ENCODE measurements at regions not wholly inside any gene's neighbourhood (a gene's known extent, or its start where the extent isn't known, plus 50 kb on each side); places are given as distances from the start of the nearest gene placed in this dataset.
A peak's percentile ranks its signal among the peaks of the same experiment; 100 is the strongest.

DNA sequence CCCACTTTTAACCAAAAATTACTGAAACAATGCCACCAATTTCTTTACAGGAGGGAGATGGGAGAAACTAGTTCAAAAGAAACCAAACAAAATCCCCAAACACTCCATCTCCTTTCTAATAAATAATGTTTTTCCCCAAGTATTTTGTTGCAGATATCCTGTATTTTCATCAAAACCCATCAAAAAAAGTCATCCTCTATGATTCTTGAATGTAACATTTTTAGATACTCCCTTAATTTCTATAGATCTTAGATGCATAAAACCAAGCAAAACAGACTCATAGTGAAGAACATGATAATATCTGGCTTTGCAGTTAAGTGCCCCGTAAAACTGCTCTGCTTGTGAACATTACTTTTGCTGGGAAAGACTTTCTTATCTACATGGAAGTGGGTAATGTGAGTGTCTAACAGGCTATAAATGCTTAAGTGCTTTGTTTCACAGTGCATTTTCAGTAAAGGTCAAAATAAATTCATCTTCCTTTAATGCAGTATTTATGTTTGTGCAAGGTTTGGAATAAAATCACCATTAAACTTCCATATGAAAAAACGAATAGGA is 77.3 kb upstream of the TBCA start:
- ChIA-PET POLR2A (no interaction called here), CTCF (interaction anchor here (1.4 kb wide), 1 partner anchor 8 kb away, joined by 3 read pairs; no protein-coding TSS in a partner anchor)
- peaks cover 24% of the 10 kb centered on the region for H3K4me1 Mint-ChIP-seq
- no peaks in the 10 kb centered on the region for H3K9me3 Mint-ChIP-seq
- no peak overlapping the region for H3K4me3 Mint-ChIP-seq
- peaks cover 46% of the 10 kb centered on the region for H3K27me3 Mint-ChIP-seq
- no peak for DNase-seq
- no peaks in the 10 kb centered on the region for H3K36me3 Mint-ChIP-seq (ENCODE audit: low read depth)
- H3K27ac Mint-ChIP-seq, result no peak overlapping the region

DNA sequence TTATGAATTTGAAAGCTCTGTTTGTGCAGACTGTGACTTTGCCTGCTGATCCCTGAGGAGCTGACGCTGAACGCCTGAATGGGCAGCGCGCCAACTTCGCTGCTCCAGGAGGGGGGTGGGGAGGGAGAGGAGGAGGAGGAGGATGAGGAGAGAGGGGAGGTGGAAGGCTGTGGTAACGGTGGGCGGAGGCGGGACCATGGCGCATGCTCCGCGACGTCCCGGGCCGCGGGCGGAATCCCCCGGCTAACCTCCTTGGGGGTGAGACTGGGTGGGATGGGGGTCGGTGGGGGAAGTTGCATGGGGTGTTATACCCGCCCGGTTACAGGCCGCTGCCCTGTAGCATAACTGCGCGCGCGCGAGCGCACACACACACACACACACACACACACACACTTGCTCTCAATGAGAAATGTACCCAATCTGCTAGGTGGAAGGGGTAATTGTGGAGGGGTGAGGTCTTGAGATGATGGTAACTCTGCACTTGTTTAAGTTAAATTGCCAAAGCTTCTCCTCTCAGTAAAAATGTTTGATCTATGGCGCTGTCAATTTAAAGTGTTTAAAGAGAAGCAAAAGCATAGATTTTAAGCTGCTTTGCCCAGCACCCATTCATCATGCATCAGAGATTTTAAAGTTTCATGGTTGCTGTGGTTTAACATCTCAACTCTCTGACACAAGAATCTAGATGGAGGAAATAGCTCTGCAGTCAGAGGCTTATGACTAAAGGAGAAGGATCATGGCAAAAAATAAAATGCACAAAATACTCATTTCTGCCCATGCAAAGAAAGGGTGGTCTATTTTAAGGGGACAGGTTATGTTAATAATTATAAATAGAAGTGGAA is 76.6 kb upstream of the TBCA start:
- Mint-ChIP-seq H3K36me3 (ENCODE audit: low read depth) (no peaks in the 10 kb centered on the region), H3K4me3 (peak overlapping the region; percentile 59), H3K9me3 (no peaks in the 10 kb centered on the region), H3K27me3 (peaks cover 50% of the 10 kb centered on the region), H3K4me1 (peaks cover 24% of the 10 kb centered on the region), H3K27ac (peak overlapping the region; percentile 34)
- ChIA-PET CTCF (interaction anchor here (1.4 kb wide), 1 partner anchor 9 kb away, joined by 3 read pairs; no protein-coding TSS in a partner anchor), POLR2A (no interaction called here)
- peak; percentile 14 for DNase-seq

DNA sequence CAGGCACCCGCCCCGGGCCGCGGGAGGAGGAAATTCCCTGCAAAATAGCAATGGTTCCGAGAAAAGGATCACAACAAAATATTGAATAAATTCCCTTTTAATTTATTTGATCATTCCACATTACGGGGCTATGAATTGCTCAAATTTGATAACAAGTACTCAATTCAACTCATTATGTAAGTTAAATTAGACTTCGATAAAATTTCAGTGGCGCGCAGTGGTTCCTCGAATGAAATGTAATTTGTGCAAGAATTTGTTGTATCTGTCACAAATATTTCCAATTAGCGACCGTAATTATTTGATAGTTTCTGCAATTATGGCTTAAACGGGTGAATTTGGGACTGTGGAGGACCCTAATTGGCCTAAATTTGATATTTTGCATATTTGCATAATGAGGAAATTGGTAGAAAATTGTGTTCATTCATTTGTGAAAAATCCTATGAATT is 76.0 kb upstream of the TBCA start:
- POLR2A ChIA-PET, result no interaction called here
- peaks cover 24% of the 10 kb centered on the region for H3K4me1 Mint-ChIP-seq
- CTCF ChIA-PET, result interaction anchor here (1.4 kb wide), 1 partner anchor 10 kb away, joined by 3 read pairs; no protein-coding TSS in a partner anchor
- peak overlapping the region; percentile 59 for H3K4me3 Mint-ChIP-seq
- no peaks in the 10 kb centered on the region for H3K9me3 Mint-ChIP-seq
- no peak overlapping the region for H3K27ac Mint-ChIP-seq
- H3K27me3 Mint-ChIP-seq, result peaks cover 52% of the 10 kb centered on the region
- no peak for DNase-seq
- H3K36me3 Mint-ChIP-seq (ENCODE audit: low read depth), result no peaks in the 10 kb centered on the region

DNA sequence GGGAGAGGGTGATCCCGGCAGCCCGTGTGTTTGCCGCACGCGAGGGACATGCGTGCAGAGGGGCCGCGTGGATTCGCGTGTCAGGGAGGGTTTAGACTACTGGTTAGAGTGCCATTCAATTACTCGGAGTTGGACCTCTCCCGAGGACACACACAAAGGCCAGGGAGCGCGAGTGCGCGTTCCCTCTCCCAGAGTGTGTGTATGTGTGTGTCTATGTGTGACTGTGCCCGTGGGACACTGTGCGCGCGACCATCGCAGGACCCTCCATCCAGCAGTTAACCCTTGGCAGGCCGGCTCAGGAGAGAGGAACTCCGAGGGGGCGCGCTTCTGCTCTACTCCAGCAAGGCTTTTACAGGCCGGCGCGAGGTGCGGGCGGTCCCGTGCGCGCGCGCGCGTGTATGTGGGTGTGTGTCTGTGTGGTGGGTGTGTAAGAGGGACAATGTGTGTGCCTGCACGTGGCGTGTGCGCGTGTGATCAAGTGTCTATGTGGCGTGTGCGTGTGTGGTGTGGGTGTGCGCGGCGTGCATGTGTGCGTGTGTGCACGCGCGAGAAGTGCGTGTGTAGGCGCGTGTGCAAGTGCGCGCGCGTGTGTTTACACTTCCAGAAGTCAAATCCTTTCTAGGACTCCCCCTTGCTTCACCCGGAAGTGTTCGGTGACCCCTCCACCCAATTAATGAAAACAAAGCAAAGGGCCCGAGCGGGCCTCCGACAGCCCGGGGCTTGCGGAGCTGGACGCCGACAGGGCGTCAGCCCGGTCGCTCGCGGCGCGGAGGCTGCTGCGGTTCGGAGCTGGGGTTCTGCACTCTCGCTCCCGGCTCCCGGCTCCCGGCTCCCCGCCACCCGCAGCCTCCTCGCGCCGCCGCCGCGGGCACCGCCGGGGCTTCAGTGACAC is 75.3 kb upstream of the TBCA start:
- peaks cover 55% of the 10 kb centered on the region for H3K27me3 Mint-ChIP-seq
- peaks cover 24% of the 10 kb centered on the region for H3K4me1 Mint-ChIP-seq
- H3K9me3 Mint-ChIP-seq, result no peaks in the 10 kb centered on the region
- DNase-seq, result no peak
- H3K36me3 Mint-ChIP-seq (ENCODE audit: low read depth), result no peaks in the 10 kb centered on the region
- POLR2A ChIA-PET, result no interaction called here
- CTCF ChIA-PET, result no interaction called here
- H3K27ac Mint-ChIP-seq, result no peak overlapping the region
- peak overlapping the region; percentile 59 for H3K4me3 Mint-ChIP-seq

DNA sequence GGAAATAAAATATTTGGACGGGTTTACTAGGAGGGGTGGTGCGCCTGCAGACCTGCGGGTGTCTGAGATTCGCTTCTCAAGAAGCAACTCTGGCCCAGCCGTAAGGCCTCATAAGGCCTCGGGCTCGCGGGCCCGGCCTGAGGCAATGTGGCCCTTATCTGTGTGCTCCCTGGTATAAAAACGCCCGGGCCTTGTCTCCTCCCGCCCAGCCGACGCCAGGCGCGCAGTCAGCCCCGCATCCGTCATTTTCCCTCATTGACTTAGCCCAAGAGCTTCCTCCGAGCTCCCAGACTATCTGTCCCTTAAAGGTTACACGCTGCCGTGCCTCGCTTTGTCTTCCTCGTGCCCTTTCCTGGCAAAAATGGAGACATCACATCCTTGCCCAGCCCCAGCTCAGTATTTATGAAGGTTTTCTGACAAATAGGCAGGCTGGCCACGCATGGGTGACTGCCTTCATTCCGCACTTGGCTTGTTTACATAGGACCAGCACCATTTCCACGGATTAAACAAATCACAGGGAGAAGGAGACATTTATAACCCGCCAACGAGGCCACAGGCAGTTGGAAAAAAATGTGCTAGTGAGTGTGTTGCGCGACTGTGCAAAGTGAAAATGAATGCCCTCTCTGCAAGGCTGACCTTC is 74.5 kb upstream of the TBCA start:
- Mint-ChIP-seq H3K4me3 (peak overlapping the region; percentile 32), H3K4me1 (peaks cover 24% of the 10 kb centered on the region), H3K27me3 (peaks cover 55% of the 10 kb centered on the region), H3K36me3 (ENCODE audit: low read depth) (no peaks in the 10 kb centered on the region), H3K9me3 (no peaks in the 10 kb centered on the region), H3K27ac (no peak overlapping the region)
- ChIA-PET CTCF (no interaction called here), POLR2A (no interaction called here)
- no peak for DNase-seq

DNA sequence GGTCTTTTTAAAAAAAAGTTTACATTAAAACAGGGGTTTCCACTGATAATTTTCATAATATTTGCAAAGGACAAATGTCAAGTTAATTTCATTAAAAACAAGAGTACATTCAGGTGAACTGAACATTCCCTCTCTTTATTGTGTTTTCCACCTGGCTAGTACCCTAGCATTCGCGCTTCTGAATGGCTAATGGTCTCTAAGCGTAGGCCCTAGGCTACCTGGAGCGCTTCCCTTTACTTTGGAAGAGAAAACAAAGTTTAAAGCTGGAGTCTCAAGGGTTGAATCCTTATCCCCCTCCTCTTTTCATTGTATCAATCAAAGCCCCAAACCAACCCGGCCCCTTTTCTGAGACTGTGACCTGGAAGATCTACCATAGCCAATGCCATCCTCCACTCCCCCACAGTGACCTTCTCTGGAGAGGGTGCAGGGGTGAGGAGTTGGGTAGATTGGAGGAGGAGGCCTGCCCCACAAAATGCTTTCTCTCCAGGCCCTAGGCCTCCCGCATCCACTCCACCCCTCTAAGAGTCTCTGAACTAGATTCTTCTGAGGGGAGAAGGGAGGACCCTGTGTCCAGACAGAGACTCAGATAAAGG is 73.3 kb upstream of the TBCA start:
- POLR2A ChIA-PET, result no interaction called here
- Mint-ChIP-seq H3K9me3 (no peaks in the 10 kb centered on the region), H3K4me3 (no peak overlapping the region), H3K27ac (no peak overlapping the region), H3K27me3 (peaks cover 60% of the 10 kb centered on the region), H3K4me1 (peaks cover 28% of the 10 kb centered on the region), H3K36me3 (ENCODE audit: low read depth) (no peaks in the 10 kb centered on the region)
- CTCF ChIA-PET, result no interaction called here
- DNase-seq, result no peak

DNA sequence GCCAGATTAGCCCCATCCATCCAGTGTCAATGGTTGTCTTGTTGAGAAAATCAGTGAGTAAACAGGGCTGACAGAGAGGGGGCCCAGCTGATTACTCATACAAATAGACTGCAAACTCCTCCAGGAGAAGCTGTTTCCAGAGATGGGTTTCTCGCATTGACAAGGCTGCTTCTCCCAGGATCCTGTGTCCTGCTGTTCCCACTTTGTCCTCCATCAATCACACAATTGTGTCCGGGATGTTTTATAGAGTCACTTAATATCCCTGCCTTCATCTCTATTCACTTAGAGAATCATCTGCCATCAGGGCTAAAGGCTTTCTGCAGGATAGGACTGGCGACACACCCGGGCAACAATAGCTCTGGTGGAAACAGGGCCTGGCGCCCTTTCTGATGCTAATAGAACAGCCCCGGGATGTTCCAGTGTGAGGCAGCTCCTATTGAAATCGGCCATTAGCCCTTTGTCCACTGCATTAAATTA is 71.7 kb upstream of the TBCA start:
- H3K27me3 Mint-ChIP-seq, result peaks cover 59% of the 10 kb centered on the region
- CTCF ChIA-PET, result no interaction called here

DNA sequence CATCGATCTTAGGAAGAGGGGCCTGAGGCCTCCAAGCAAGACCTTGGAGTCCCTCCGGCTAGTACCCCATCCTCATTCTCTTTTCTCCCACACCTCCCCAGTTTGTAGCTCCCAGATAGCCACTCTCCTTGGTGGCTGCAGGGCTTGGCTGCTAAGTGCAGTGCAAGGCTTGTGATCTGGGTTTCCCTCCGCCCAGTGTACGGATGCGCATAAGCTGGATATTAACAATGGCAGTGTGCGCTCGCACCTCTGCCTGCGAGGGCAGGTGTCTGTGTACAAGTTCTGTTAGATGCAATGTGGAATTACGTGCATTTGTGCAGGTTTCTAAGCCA is 71.0 kb upstream of the TBCA start:
- ChIA-PET POLR2A (no interaction called here), CTCF (no interaction called here)
- no peak overlapping the region for H3K27ac Mint-ChIP-seq
- H3K27me3 Mint-ChIP-seq, result peaks cover 60% of the 10 kb centered on the region
- no peak for DNase-seq
- H3K4me3 Mint-ChIP-seq, result no peak overlapping the region
- H3K4me1 Mint-ChIP-seq, result peaks cover 17% of the 10 kb centered on the region
- no peaks in the 10 kb centered on the region for H3K9me3 Mint-ChIP-seq
- no peaks in the 10 kb centered on the region for H3K36me3 Mint-ChIP-seq (ENCODE audit: low read depth)

More for the DNA sequence above, 71.7 kb upstream of the TBCA start:
- no peaks in the 10 kb centered on the region for H3K36me3 Mint-ChIP-seq (ENCODE audit: low read depth)
- POLR2A ChIA-PET, result no interaction called here
- H3K9me3 Mint-ChIP-seq, result no peaks in the 10 kb centered on the region
- no peak overlapping the region for H3K4me3 Mint-ChIP-seq
- DNase-seq, result no peak
- H3K27ac Mint-ChIP-seq, result no peak overlapping the region
- H3K4me1 Mint-ChIP-seq, result peaks cover 25% of the 10 kb centered on the region

DNA sequence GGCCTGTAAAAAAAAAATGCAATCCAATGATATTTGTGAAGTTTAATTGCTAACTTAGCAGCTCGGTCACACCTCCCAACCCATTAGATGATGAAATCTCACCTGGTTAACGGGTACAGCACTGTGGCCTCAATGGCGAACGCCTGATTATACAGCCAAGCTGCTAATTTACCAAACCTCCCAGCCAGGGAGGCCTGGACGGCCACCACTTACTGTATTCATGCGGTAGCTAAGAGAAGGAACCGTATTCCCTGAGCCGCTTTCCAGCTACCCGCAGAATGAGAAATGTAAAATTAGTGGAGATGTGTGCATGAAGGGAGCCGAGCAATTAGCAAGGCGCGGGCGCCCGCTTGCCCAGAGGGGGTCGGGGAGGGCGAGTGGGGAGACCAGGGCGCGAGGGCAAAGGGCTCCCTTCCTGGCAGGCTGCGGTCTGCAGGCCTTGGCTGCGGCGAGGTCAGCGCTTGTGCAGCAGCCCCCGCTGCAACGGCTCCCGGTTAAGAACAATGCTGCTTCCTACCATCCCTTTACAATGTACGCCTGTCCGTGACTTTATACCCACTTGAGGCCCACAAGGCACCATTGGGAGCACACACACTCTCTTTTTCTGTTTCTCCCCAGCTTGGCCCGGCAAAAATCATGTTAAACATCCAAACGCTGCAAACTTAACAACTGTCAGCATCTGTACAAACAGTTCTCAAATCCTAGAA is 70.4 kb upstream of the TBCA start:
- no peaks in the 10 kb centered on the region for H3K9me3 Mint-ChIP-seq
- H3K27me3 Mint-ChIP-seq, result peaks cover 61% of the 10 kb centered on the region
- POLR2A ChIA-PET, result no interaction called here
- no peak overlapping the region for H3K4me3 Mint-ChIP-seq
- CTCF ChIA-PET, result interaction anchor here (0.6 to 1.0 kb wide), 4 partner anchors 12 to 761 kb away, joined by 3 to 5 read pairs (median 4); no protein-coding TSS in a partner anchor
- DNase-seq, result no peak
- no peak overlapping the region for H3K27ac Mint-ChIP-seq
- no peaks in the 10 kb centered on the region for H3K36me3 Mint-ChIP-seq (ENCODE audit: low read depth)
- peaks cover 14% of the 10 kb centered on the region for H3K4me1 Mint-ChIP-seq

DNA sequence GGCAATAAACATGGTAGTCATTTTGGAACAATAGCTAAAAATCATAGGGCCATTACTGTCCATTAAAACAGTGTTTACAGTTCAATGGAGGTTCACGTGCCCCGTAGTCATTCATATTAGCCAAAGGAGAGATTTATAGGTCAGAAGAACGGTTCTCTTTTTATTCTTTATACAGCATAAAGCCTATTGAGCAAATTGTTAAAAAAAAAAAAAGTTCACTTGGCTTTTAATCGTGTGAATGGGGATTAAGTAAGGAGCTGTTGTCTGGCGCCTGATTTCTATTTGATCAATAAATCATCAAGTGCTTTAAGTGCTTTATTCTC is 69.1 kb upstream of the TBCA start:
- CTCF ChIA-PET, result interaction anchor here (0.6 to 1.0 kb wide), 2 partner anchors 90 to 759 kb away, joined by 5 to 6 read pairs; no protein-coding TSS in a partner anchor
- Mint-ChIP-seq H3K9me3 (no peaks in the 10 kb centered on the region), H3K4me1 (peaks cover 7% of the 10 kb centered on the region), H3K27ac (no peak overlapping the region), H3K4me3 (no peak overlapping the region), H3K27me3 (peaks cover 57% of the 10 kb centered on the region), H3K36me3 (ENCODE audit: low read depth) (no peaks in the 10 kb centered on the region)
- DNase-seq, result no peak
- POLR2A ChIA-PET, result no interaction called here

DNA sequence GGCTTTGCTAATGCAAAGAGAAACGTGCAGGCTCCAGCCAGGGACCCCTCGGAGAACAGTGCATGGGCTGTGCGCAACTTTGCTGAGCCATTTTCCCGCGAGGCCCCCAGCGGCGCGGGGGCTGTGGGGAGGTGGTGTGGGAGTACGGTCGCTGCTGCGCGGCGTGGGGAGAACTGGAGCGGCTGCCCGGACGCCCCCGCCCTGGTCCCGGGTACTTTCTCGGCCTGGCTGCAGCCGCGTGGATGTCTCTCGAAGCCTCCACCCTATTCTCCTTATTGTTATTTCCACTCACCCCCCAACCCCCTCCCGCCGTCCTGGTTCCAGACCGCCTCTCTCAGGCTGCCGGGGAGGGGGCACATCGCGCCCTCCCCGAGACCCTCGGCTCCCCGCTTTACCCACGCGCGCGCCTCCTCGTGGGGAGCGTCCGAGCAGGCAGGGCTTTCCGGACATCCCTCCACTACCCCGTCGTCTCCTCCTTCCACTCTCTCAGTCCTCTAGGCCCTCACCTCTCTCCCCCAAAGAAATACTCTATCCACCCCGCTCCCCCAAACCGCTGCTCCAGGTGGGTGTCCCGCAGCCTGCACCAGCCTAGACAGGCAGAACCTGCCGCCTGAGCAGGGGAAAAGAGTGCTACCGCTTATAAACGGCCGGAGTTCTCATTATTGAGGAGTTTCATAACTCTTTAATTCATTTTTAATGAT is 68.6 kb upstream of the TBCA start:
- H3K36me3 Mint-ChIP-seq (ENCODE audit: low read depth), result no peaks in the 10 kb centered on the region
- no peaks in the 10 kb centered on the region for H3K9me3 Mint-ChIP-seq
- ChIA-PET POLR2A (no interaction called here), CTCF (interaction anchor here (1.2 kb wide), 1 partner anchor 359 kb away, joined by 3 read pairs; no protein-coding TSS in a partner anchor)
- H3K27me3 Mint-ChIP-seq, result peaks cover 55% of the 10 kb centered on the region
- H3K4me3 Mint-ChIP-seq, result peak overlapping the region; percentile 19
- H3K4me1 Mint-ChIP-seq, result peaks cover 7% of the 10 kb centered on the region
- no peak for DNase-seq
- H3K27ac Mint-ChIP-seq, result no peak overlapping the region

DNA sequence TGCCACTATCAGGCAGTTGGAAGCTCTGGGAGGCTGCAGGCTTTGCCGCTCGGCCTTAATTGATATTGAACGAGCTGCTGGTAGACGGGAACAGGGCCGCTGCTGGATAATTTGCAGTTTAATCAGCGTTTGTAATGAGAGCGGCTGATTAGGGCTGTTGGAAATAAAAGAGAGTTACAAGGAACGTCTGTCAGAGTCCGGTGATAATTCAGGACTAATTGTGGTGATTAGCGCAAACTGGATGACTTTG is 68.2 kb upstream of the TBCA start:
- Mint-ChIP-seq H3K27ac (no peak overlapping the region), H3K4me3 (no peak overlapping the region), H3K27me3 (peaks cover 53% of the 10 kb centered on the region), H3K9me3 (no peaks in the 10 kb centered on the region), H3K4me1 (peaks cover 7% of the 10 kb centered on the region), H3K36me3 (ENCODE audit: low read depth) (no peaks in the 10 kb centered on the region)
- POLR2A ChIA-PET, result no interaction called here
- no peak for DNase-seq
- CTCF ChIA-PET, result interaction anchor here (1.2 kb wide), 1 partner anchor 359 kb away, joined by 3 read pairs; no protein-coding TSS in a partner anchor

All from activated CD4-positive, alpha-beta T cell treated with anti-CD3 and anti-CD28 coated beads, Interleukin-2, amount 10 ng/mL, durations not matched to agents 7 days and 5 days (primary cell).